CD4-positive, alpha-beta T cell treated with Interferon alpha-2 for 1 hour (primary cell): ENCODE measurements at regions not wholly inside any gene's neighbourhood (a gene's known extent, or its start where the extent isn't known, plus 50 kb on each side); places are given as distances from the start of the nearest gene placed in this dataset.

ENCODE experiments used
- DNase-seq, 2 donors: peaks; one replicate each; pipeline ENCODE4 v3.0.0-alpha.2; 2020 to 2022

- DNase-seq: no peak
These were observed 145.8 kb downstream of the ACTL7B start for GRCh38 chr9:108709997-108710396.

DNA sequence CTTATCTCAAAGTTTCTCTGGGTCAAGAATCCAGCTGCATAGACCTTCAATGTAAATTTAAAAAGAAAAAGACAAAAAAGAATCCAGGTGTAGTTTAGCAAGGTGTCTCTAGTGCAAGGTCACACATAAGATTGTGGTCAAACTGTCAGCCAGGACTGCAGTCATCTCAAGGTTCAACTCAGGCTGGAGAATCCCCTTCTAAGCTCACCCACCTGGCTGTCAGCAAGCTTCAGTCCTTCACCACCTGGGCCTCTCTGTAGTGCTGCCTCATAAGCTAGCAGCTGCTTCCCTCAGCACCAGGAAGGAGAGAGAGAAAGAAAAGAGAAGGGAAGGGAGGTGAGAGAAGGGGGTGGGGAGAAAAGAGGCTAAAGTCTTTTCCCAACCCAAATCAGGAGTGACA is 146.7 kb downstream of the ACTL7B start:
- DNase-seq: no peak

- DNase-seq: no peak
These were observed 147.3 kb downstream of the ACTL7B start for GRCh38 chr9:108708448-108708847.

DNA sequence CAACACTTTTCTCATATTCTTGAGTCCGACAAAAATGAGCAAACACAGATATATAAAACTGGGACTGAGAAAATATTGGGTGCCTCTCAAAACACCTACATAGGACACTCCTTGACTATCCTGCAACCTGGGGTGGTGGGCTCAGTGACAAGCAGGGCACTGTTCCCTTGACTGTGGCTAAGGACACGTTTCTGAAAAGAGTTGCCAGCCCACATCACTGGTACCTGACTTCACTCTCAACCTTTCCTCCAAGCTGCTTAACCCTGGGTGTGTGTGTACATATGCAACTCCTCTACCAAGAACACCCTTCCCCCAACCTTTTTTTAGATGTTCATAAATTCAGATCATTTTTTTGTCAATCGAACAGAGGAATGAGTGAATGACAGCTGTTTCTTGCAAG is 148.7 kb downstream of the ACTL7B start:
- DNase-seq: no peak

DNA sequence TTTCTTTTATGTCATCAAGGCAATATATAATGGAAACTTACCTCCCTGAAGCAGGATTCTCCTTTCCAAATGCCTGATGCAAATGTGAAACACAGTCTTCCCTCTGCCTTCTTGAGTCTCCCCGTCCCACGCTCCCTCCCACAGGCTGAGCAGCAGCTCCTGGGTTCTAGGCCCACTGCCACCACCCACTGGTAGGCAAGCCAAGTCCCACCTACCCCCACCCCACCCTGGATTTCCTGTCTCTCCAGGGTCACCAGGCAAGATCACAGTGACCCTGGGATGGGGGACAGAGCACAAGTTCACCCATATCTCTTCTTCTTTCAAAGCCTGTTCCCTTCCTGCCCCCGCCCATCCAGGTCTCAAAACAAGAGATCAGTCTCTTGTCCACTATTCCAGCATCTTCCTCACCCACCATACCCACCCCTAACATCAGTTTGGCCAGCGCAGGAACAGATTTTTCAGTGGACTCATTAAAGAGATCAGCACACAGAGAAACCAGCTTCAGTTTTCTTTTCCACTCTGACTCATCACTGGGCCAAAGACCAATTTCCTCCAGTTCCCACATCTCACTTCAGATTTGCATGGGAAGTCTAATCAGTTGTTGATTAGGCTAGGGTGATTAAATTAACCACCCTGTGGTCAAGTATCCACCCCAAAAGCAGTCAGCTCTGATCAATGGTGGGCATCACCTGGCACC is 151.5 kb downstream of the ACTL7B start:
- no peak for DNase-seq

DNA sequence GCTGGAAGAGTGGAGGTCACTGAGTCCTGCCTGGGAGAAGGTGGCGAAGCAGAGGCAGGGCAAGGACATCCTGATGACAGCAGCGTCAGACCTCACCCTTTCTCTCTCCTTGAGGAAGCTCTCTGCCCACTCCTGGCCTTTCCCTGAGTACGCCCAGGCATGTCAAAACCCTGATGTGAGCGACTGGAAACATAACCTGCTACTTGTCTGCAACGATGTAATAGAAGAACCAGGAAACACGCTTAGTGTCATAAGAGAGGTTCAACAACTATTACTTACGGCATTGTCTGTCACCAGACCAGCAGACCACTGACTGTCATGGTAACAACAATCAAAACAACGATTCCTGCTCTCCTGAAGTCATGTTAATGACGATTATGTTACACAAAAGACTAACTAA is 152.4 kb downstream of the ACTL7B start:
- no peak for DNase-seq

DNA sequence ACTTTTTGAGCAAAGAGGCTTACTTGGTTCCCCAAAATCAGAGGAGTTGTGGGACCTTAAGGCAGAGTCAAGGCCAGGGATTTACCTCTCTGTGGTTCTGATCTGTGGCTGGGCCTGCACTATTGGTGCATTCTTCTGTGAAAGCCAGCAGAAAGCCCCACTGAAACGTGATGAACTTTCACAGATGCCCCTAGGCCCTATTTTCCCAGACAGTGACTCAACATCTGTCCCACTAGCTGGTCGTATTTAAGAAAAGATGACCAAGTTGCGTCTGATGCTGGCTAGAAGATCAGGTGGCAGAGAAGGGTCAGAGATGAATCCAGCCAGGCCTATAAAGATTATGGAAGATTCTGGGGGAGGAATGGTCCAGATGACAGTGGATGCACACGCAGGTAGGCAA is 153.1 kb downstream of the ACTL7B start:
- DNase-seq: no peak

GRCh38 chr9:108698801-108699200 is 157.0 kb downstream of the ACTL7B start:
- no peak for DNase-seq

DNA sequence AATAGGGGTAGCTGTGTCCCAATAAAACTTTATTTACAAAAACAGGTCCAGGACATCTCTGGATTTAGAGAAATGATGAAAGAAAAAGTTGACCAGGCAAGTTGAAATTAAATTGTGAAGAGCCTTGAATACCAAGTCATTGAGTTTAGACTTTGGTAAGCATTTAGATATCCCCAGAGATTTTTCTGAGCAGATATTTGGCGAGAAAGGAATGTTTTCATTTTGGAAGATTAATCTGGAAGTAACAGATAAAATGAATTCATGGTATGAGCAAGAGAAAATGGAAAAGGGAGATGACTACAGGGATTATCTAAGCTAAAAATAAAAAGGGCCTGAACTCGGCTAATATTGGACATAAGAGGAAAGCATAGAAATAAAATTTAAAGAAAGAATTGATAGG is 157.6 kb downstream of the ACTL7B start:
- DNase-seq: no peak

GRCh38 chr9:108696156-108696555 is 159.6 kb downstream of the ACTL7B start:
- DNase-seq: no peak

DNA sequence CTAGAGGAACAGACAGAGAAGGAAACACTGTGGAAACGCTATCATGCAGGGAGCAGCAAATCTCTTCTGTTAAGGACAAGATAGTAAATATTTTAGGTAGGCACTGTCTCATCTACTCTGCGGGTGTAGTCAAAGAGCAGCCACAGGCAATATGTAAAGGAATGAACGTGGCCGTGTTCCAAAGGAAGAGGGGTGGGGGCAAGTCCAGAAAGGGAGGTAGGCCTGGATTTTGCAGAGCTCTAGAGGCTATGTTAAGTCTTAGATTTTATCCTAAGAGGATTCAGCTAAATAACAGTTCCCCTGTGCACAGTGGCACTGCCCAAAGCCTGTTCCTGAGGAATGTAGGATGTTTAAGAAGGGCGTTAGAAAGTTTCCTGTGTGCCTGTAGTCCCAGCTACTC is 161.6 kb downstream of the ACTL7B start:
- no peak for DNase-seq

DNA sequence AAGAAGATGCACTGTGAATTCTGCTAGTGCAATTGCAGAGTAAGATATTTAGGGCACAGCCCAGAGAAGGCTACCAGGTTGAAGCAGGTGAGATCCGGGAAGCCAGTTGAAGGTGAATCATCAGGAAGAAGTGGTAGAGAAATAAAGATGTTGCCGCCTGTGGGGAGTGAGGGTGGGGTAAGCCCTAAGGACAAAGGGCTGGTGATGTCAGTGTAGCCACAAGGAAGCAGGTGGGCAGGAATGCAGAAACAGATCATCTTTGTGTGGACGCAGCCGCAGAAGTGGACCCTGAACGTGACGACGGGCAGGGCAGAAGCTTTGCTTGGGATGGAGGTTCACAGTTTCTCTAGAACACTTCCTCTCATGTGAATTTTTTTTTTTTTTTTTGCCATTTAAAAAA is 164.2 kb downstream of the ACTL7B start:
- DNase-seq: no peak

DNA sequence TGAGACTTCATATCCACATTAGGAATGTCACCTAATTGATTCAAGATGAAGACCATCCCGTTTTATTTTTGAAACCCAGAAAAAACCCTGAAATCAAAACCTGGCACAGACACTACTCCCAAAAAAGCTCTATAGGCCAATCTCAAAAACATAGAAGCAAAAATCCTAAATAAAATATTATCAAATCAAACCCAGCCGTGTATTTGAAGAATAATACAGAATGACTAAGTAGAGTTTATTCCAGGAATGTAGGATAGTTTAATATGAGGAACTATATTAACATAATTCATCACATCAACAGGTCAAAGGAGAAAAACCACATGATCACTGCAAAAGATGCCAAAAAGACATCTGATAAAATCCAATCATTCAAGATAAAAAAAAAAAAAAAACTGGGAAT is 167.1 kb downstream of the ACTL7B start:
- no peak for DNase-seq

GRCh38 chr9:108688051-108688450 is 167.7 kb downstream of the ACTL7B start:
- no peak for DNase-seq

- no peak for DNase-seq
These were observed 168.5 kb downstream of the ACTL7B start for GRCh38 chr9:108687006-108687987.

GRCh38 chr9:108684288-108685025 is 171.3 kb downstream of the ACTL7B start:
- no peak for DNase-seq

GRCh38 chr9:108683245-108683644 is 172.5 kb downstream of the ACTL7B start:
- DNase-seq: no peak

DNA sequence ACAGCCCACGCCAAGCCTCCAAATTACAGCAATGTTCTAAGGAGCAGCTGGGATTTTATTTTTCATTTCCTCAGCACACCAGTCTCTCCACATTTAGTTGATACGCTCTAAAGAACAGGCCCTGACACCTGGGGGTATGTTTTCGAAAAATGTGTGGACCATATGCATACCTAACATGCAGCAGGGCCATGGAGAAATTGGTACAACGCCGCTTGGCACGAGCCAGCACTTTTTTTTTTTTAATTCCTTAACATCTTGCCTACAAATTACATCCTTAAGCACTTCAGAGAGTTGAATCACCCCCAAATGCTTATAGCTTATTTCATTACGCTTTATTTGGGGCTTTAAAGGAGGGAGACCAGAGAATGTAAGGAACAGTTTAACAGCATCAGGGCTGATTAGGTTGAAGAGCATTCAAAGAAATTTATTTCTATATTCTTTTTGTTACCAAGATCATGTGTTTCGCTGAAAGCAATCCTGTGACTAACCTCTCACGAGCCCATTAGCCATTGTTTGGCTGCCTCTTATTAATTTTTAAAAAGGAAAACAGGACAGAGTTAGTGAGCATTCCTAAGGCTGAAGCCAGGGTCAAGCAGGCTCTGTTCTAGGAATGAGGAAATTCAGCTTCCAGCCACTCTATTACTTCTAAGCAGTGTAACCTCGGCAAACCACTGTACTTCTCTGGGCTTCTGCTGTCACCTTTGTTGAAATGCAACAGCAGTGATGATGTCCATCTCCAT is 173.8 kb downstream of the ACTL7B start:
- no peak for DNase-seq

GRCh38 chr9:108680946-108681345 is 174.8 kb downstream of the ACTL7B start:
- no peak for DNase-seq

DNA sequence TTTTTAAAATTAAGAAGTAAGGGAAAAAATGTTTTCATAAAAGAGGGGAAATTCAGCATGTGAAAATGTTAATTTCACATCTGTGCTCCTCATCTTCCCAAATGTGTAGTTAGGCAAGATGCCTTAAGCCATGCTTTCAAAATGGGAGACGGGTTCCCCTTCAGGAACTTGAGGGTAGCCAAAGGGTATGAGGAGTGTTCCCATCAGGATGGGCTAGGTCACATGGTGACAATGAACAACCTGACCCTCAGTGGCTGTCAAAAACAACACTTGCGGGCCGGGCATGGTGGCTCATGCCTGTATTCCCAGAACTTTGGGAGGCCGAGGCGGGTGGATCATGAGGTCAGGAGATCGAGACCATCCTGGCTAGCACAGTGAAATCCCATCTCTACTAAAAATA is 178.0 kb downstream of the ACTL7B start:
- no peak for DNase-seq

DNA sequence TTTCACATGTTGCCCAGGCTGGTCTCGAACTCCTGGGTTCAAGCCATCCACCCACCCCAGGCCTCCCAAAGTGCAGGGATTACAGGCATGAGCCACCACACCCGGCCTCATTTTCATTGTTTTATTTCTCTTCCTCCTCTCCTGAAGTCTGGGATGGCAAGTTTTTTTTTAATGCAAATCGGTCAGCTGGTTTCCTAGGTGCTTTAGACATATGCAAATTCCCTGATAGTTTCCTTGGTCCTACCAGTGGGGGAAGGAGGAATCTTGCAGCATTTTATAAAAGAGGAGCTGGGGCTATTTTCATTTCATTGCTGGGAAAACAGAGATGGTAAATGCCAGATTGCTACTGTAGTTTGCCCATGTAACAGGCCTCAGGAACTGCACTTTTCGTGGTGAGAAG is 179.4 kb downstream of the ACTL7B start:
- no peak for DNase-seq

- no peak for DNase-seq
These were observed 180.1 kb downstream of the ACTL7B start for GRCh38 chr9:108675708-108676107.
